ENCODE measurements at regions not wholly inside any gene's neighbourhood (a gene's known extent, or its start where the extent isn't known, plus 50 kb on each side); places are given as distances from the start of the nearest gene placed in this dataset.

DNA sequence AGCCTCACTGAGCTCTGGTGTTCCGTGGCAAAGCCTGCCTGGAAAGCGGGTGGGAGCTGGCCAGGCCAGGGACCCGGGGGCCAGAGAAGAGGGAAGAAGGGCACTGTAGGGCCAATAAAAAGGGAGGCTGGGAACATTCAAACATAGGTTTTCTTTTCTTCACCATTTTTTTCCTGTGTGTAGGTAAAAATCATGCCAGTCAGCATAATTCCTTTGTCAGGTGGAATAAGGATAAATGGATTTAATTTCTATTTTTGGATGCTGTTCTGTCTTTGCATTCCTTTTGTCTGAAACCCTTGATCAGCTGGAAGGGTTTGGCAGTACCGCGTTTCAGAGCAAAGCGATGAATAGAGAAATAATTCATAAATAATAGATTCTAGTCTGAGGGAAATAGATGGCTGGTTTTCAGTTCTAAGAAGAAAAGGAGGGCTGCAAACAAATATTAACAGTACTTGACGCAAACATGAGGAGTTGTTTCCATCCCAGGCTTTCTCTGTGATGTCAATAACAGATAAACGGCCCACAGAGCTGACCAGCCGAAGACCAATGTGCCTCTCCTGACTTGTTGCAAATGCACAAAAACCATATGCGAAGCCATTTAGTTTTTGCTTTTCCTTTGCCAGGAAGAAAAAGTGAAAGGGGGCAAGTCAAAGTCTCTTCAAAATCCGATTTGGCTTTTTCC is 384.4 kb downstream of the TSN start:
- no peak overlapping the region for H3K9ac ChIP-seq (ENCODE audit: low read length)
- H3K4me2 ChIP-seq (replicated peaks; ENCODE audit: low read depth, low read length, poor library complexity, severe bottlenecking): no peak overlapping the region
- H3K27me3 ChIP-seq (replicated peaks in 1 of 4; ENCODE audit: control extremely low read depth in 1 of 4, control insufficient read depth in 3 of 4, insufficient read depth in 4 of 4, low read length in 3 of 4): no peaks in the 10 kb centered on the region
- ChIA-PET CTCF (no interaction called here), POLR2A (no interaction called here)
- Mint-ChIP-seq H3K27me3 (peaks cover 2% of the 10 kb centered on the region), H3K4me1 (no peaks in the 10 kb centered on the region), H3K9me3 (ENCODE audit: insufficient read depth) (no peaks in the 10 kb centered on the region), H3K4me3 (no peak overlapping the region), H3K27ac (no peak overlapping the region)
- no peaks in the 10 kb centered on the region for H4K20me1 ChIP-seq (ENCODE audit: control insufficient read depth, insufficient read depth, low read length, poor library complexity, severe bottlenecking)
- H3K4me3 ChIP-seq (ENCODE audit: control extremely low read depth in 1 of 5, extremely low read depth in 1 of 5, insufficient read depth in 1 of 5, low read depth in 2 of 5, low read length in 4 of 5): no peak overlapping the region
- H3K9me3 ChIP-seq (ENCODE audit: control extremely low read depth in 1 of 3, control insufficient read depth in 2 of 3, insufficient read depth in 1 of 3, low read length in 2 of 3): peaks cover 0 to 4% (median 0%) of the 10 kb centered on the region in 3 donors
- 98% methylated on average over 5 of the region's 11 CpGs for WGBS (ENCODE audit: insufficient coverage)
- ATAC-seq (ENCODE audit: low read depth) (no peak), DNase-seq (no peak)
- intact Hi-C loops (cut with micrococcal nuclease): no loop called here
- H2AFZ ChIP-seq (ENCODE audit: insufficient read depth, low read depth, low read length, poor library complexity, severe bottlenecking): no peak overlapping the region
- H3K4me1 ChIP-seq (ENCODE audit: control insufficient read depth in 2 of 2, insufficient read depth in 2 of 2, low read length in 2 of 2): no peaks in the 10 kb centered on the region
- no peaks in the 10 kb centered on the region for H3K79me2 ChIP-seq (ENCODE audit: control insufficient read depth, insufficient read depth, low read length)
- H3K27ac ChIP-seq (ENCODE audit: low read length in 2 of 2): no peak overlapping the region
- TF ChIP-seq EZH2 (IDR thresholded peaks at IDR 0.05; ENCODE audit: borderline replicate concordance, insufficient read depth, low read depth, low read length, poor library complexity, severe bottlenecking): no peak
- TF ChIP-seq, protein P1, sequence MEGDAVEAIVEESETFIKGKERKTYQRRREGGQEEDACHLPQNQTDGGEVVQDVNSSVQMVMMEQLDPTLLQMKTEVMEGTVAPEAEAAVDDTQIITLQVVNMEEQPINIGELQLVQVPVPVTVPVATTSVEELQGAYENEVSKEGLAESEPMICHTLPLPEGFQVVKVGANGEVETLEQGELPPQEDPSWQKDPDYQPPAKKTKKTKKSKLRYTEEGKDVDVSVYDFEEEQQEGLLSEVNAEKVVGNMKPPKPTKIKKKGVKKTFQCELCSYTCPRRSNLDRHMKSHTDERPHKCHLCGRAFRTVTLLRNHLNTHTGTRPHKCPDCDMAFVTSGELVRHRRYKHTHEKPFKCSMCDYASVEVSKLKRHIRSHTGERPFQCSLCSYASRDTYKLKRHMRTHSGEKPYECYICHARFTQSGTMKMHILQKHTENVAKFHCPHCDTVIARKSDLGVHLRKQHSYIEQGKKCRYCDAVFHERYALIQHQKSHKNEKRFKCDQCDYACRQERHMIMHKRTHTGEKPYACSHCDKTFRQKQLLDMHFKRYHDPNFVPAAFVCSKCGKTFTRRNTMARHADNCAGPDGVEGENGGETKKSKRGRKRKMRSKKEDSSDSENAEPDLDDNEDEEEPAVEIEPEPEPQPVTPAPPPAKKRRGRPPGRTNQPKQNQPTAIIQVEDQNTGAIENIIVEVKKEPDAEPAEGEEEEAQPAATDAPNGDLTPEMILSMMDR (IDR thresholded peaks at IDR 0.05): no peak
- H3K36me3 ChIP-seq (replicated peaks in 1 of 2; ENCODE audit: control extremely low read depth in 1 of 2, control insufficient read depth in 1 of 2, extremely low read depth in 1 of 2, insufficient read depth in 2 of 2, low read length in 1 of 2): no peaks in the 10 kb centered on the region

- H3K4me1 Mint-ChIP-seq: no peaks in the 10 kb centered on the region
- Histone ChIP-seq H3K4me3 (ENCODE audit: control extremely low read depth in 1 of 5, extremely low read depth in 1 of 5, insufficient read depth in 1 of 5, low read depth in 2 of 5, low read length in 4 of 5) (no peak overlapping the region), H3K79me2 (ENCODE audit: control insufficient read depth, insufficient read depth, low read length) (no peaks in the 10 kb centered on the region), H2AFZ (ENCODE audit: insufficient read depth, low read depth, low read length, poor library complexity, severe bottlenecking) (no peak overlapping the region), H3K4me2 (replicated peaks; ENCODE audit: low read depth, low read length, poor library complexity, severe bottlenecking) (no peak overlapping the region), H4K20me1 (ENCODE audit: control insufficient read depth, insufficient read depth, low read length, poor library complexity, severe bottlenecking) (no peaks in the 10 kb centered on the region), H3K9me3 (ENCODE audit: control extremely low read depth in 1 of 3, control insufficient read depth in 2 of 3, insufficient read depth in 1 of 3, low read length in 2 of 3) (no peaks in the 10 kb centered on the region), H3K27me3 (replicated peaks in 1 of 4; ENCODE audit: control extremely low read depth in 1 of 4, control insufficient read depth in 3 of 4, insufficient read depth in 4 of 4, low read length in 3 of 4) (no peaks in the 10 kb centered on the region), H3K36me3 (replicated peaks in 1 of 2; ENCODE audit: control extremely low read depth in 1 of 2, control insufficient read depth in 1 of 2, extremely low read depth in 1 of 2, insufficient read depth in 2 of 2, low read length in 1 of 2) (no peaks in the 10 kb centered on the region), H3K4me1 (ENCODE audit: control insufficient read depth in 2 of 2, insufficient read depth in 2 of 2, low read length in 2 of 2) (no peaks in the 10 kb centered on the region), H3K27ac (ENCODE audit: low read length in 2 of 2) (no peak overlapping the region), H3K9ac (ENCODE audit: low read length) (no peak overlapping the region)
- no peak overlapping the region for H3K27ac Mint-ChIP-seq
- no peak overlapping the region for H3K4me3 Mint-ChIP-seq
- DNase-seq (no peak), ATAC-seq (ENCODE audit: low read depth) (no peak)
- POLR2A ChIA-PET: no interaction called here
- CTCF ChIA-PET: no interaction called here
- no peaks in the 10 kb centered on the region for H3K9me3 Mint-ChIP-seq (ENCODE audit: insufficient read depth)
- intact Hi-C loops (cut with micrococcal nuclease): no loop called here
- WGBS (ENCODE audit: insufficient coverage): no CpG with 5 or more reads among the region's 3 CpGs
- H3K27me3 Mint-ChIP-seq: no peaks in the 10 kb centered on the region
- TF ChIP-seq EZH2 (IDR thresholded peaks at IDR 0.05; ENCODE audit: borderline replicate concordance, insufficient read depth, low read depth, low read length, poor library complexity, severe bottlenecking): no peak
- TF ChIP-seq, protein P1 (IDR thresholded peaks at IDR 0.05): no peak
Measured at GRCh38 chr2:122144884-122145283, 389.4 kb downstream of the TSN start.
